ENCODE measurements at regions not wholly inside any gene's neighbourhood (a gene's known extent, or its start where the extent isn't known, plus 50 kb on each side); places are given as distances from the start of the nearest gene placed in this dataset.

GRCh38 chr20:40486297-40486696 is 202.7 kb downstream of the MAFB start:
- Histone ChIP-seq H3K36me3 (ENCODE audit: control insufficient read depth, insufficient read depth, low read length) (no peaks in the 10 kb centered on the region), H3K79me2 (no peaks in the 10 kb centered on the region), H3K9ac (no peak overlapping the region), H3K9me3 (ENCODE audit: control insufficient read depth, low read length) (no peaks in the 10 kb centered on the region), H3K27ac (no peak overlapping the region), H3K4me1 (no peaks in the 10 kb centered on the region), H3K4me3 (ENCODE audit: low read depth, low read length) (no peak overlapping the region), H3K27me3 (ENCODE audit: control insufficient read depth, insufficient read depth, low read length) (no peaks in the 10 kb centered on the region), H3K4me2 (ENCODE audit: low read length) (no peak overlapping the region), H2AFZ (no peak overlapping the region)
- TF ChIP-seq CTCF (IDR thresholded peaks at IDR 0.05) = no peak

GRCh38 chr20:40481743-40482458 is 207.1 kb downstream of the MAFB start:
- Histone ChIP-seq H3K4me3 (ENCODE audit: low read depth, low read length) (no peak overlapping the region), H3K27me3 (ENCODE audit: control insufficient read depth, insufficient read depth, low read length) (no peaks in the 10 kb centered on the region), H3K4me2 (ENCODE audit: low read length) (no peak overlapping the region), H3K9ac (no peak overlapping the region), H3K4me1 (no peaks in the 10 kb centered on the region), H3K27ac (no peak overlapping the region), H3K79me2 (no peaks in the 10 kb centered on the region), H3K9me3 (ENCODE audit: control insufficient read depth, low read length) (no peaks in the 10 kb centered on the region), H3K36me3 (ENCODE audit: control insufficient read depth, insufficient read depth, low read length) (no peaks in the 10 kb centered on the region), H2AFZ (no peak overlapping the region)
- TF ChIP-seq CTCF (IDR thresholded peaks at IDR 0.05) = no peak

DNA sequence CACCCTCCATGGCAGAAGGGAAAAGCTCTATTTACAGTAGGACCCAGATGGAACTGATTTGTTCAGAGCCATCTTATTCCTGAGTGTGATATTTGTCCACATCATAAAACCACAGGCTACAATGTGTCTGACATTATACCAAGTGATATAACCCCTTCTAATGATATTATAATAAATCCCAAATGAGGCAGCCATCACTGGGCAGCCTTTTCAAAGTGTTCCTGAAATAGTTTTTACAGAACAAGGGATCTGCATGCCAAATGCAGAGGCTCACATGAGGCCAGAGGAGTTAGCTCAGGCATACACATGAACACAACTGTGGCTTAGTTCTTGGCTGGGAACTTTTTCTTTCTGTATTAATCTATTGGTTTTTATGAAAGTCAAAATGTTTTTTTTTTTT is 207.7 kb downstream of the MAFB start:
- no peak for TF ChIP-seq CTCF (IDR thresholded peaks at IDR 0.05)

DNA sequence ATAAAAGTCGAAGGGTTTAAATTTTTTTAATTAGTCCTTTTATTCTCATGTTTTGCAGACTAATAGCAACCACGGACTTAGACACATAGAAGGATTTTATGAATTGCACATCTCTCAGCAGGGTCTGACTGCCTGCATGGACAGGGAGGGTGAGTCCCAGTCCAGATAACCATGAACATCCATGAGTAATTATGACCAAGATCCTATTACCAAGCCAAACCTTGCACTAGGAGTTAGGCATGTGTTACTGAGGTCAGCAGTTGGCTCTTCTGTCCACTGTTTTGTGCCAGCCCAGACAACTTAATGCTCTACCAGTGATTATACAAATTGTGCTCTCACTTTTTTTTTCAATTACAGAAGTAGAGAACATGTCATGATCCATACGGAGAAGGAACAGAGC is 211.2 kb downstream of the MAFB start:
- Histone ChIP-seq H3K79me2 (no peaks in the 10 kb centered on the region), H3K27ac (no peak overlapping the region), H3K4me2 (ENCODE audit: low read length) (no peak overlapping the region), H2AFZ (no peak overlapping the region), H3K9ac (no peak overlapping the region), H3K4me1 (no peaks in the 10 kb centered on the region), H3K4me3 (ENCODE audit: low read depth, low read length) (no peak overlapping the region), H3K27me3 (ENCODE audit: control insufficient read depth, insufficient read depth, low read length) (no peaks in the 10 kb centered on the region), H3K36me3 (ENCODE audit: control insufficient read depth, insufficient read depth, low read length) (no peaks in the 10 kb centered on the region), H3K9me3 (ENCODE audit: control insufficient read depth, low read length) (no peaks in the 10 kb centered on the region)
- no peak for TF ChIP-seq CTCF (IDR thresholded peaks at IDR 0.05)

More for the DNA sequence above, 207.7 kb downstream of the MAFB start:
- Histone ChIP-seq H3K79me2 (no peaks in the 10 kb centered on the region), H3K27ac (no peak overlapping the region), H3K9me3 (ENCODE audit: control insufficient read depth, low read length) (no peaks in the 10 kb centered on the region), H2AFZ (no peak overlapping the region), H3K36me3 (ENCODE audit: control insufficient read depth, insufficient read depth, low read length) (no peaks in the 10 kb centered on the region), H3K4me1 (no peaks in the 10 kb centered on the region), H3K27me3 (ENCODE audit: control insufficient read depth, insufficient read depth, low read length) (no peaks in the 10 kb centered on the region), H3K4me2 (ENCODE audit: low read length) (no peak overlapping the region), H3K4me3 (ENCODE audit: low read depth, low read length) (no peak overlapping the region), H3K9ac (no peak overlapping the region)

DNA sequence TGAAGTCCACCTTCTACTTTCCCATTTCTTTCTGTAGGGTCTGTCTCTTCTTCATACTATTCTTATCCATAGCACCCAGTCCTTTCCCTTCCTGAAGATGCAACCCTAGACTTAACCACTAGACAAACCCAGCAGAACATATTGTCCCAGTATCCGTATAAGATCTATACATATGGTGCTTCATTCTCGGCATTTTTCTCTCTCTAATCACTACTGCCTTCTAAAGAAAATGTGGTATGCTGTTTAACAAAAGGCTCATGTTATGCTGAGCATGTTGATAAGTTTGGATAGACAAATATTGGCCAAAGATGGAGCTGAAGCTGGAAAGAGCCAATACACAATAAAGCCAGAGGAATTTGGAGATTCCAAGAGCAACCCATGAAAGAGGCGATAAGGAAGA is 212.6 kb downstream of the MAFB start:
- H3K36me3 ChIP-seq (ENCODE audit: control insufficient read depth, insufficient read depth, low read length) = no peaks in the 10 kb centered on the region
- H3K79me2 ChIP-seq = no peaks in the 10 kb centered on the region
- H3K9me3 ChIP-seq (ENCODE audit: control insufficient read depth, low read length) = no peaks in the 10 kb centered on the region
- H3K4me1 ChIP-seq = no peaks in the 10 kb centered on the region
- H3K9ac ChIP-seq = no peak overlapping the region
- H2AFZ ChIP-seq = no peak overlapping the region
- no peak overlapping the region for H3K27ac ChIP-seq
- no peak overlapping the region for H3K4me2 ChIP-seq (ENCODE audit: low read length)
- TF ChIP-seq CTCF (IDR thresholded peaks at IDR 0.05) = no peak
- no peaks in the 10 kb centered on the region for H3K27me3 ChIP-seq (ENCODE audit: control insufficient read depth, insufficient read depth, low read length)
- no peak overlapping the region for H3K4me3 ChIP-seq (ENCODE audit: low read depth, low read length)

All from parathyroid adenoma (tissue), 2 donors.